ENCODE measurements at regions not wholly inside any gene's neighbourhood (a gene's known extent, or its start where the extent isn't known, plus 50 kb on each side); places are given as distances from the start of the nearest gene placed in this dataset.

GRCh38 chr5:123844873-123845272 is 332.9 kb downstream of the CSNK1G3 start:
- TF ChIP-seq ZFX (IDR thresholded peaks at IDR 0.05) (no peak), CTCF (conservative IDR thresholded peaks at IDR 0.05) (no peak)
- no peak overlapping the region for H3K27ac ChIP-seq

- H3K27ac ChIP-seq: no peak overlapping the region
- no peak for TF ChIP-seq CTCF (conservative IDR thresholded peaks at IDR 0.05)
- TF ChIP-seq ZFX (IDR thresholded peaks at IDR 0.05): no peak
Observed at GRCh38 chr5:123835421-123835820, 323.4 kb downstream of the CSNK1G3 start.

- H3K27ac ChIP-seq: no peak overlapping the region
- TF ChIP-seq ZFX (IDR thresholded peaks at IDR 0.05) (no peak), CTCF (conservative IDR thresholded peaks at IDR 0.05) (no peak)
Observed at GRCh38 chr5:123830575-123830974, 318.6 kb downstream of the CSNK1G3 start.

- TF ChIP-seq CTCF (conservative IDR thresholded peaks at IDR 0.05): no peak
- no peak for TF ChIP-seq ZFX (IDR thresholded peaks at IDR 0.05)
- no peak overlapping the region for H3K27ac ChIP-seq
Observed at GRCh38 chr5:123827811-123828210, 315.8 kb downstream of the CSNK1G3 start.

- H3K27ac ChIP-seq: no peak overlapping the region
- TF ChIP-seq CTCF (conservative IDR thresholded peaks at IDR 0.05): no peak
- TF ChIP-seq ZFX (IDR thresholded peaks at IDR 0.05): no peak
Observed at GRCh38 chr5:123819833-123820232, 307.9 kb downstream of the CSNK1G3 start.

- no peak for TF ChIP-seq CTCF (conservative IDR thresholded peaks at IDR 0.05)
- no peak for TF ChIP-seq ZFX (IDR thresholded peaks at IDR 0.05)
- H3K27ac ChIP-seq: no peak overlapping the region
Observed at GRCh38 chr5:123819386-123819785, 307.4 kb downstream of the CSNK1G3 start.

GRCh38 chr5:123817267-123817666 is 305.3 kb downstream of the CSNK1G3 start:
- TF ChIP-seq CTCF (conservative IDR thresholded peaks at IDR 0.05) (no peak), ZFX (IDR thresholded peaks at IDR 0.05) (no peak)
- H3K27ac ChIP-seq: no peak overlapping the region
